ENCODE measurements at regions not wholly inside any gene's neighbourhood (a gene's known extent, or its start where the extent isn't known, plus 50 kb on each side); places are given as distances from the start of the nearest gene placed in this dataset.

GRCh38 chr1:4932311-4933030, 278.1 kb downstream of the AJAP1 start:
- no peak for TF ChIP-seq YY1 (IDR thresholded peaks at IDR 0.05)
- no peak for TF ChIP-seq ZBTB33 (IDR thresholded peaks at IDR 0.05)
- no peak for TF ChIP-seq RXRA (IDR thresholded peaks at IDR 0.05)
- no peak for TF ChIP-seq SP1 (IDR thresholded peaks at IDR 0.05)
- no peak for TF ChIP-seq EGR1 (IDR thresholded peaks at IDR 0.05; ENCODE audit: low read depth in 2 of 2)
- no peak for TF ChIP-seq FOXA1 (IDR thresholded peaks at IDR 0.05)
- no peak for TF ChIP-seq CTCF (IDR thresholded peaks at IDR 0.05; ENCODE audit: low read depth, low read length, missing input control)
- TF ChIP-seq, protein P1, sequence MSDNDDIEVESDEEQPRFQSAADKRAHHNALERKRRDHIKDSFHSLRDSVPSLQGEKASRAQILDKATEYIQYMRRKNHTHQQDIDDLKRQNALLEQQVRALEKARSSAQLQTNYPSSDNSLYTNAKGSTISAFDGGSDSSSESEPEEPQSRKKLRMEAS (IDR thresholded peaks at IDR 0.05), result no peak
- TF ChIP-seq GABPA (IDR thresholded peaks at IDR 0.05 in 1 of 2, conservative IDR thresholded peaks at IDR 0.05 in 1 of 2), result no peak
- TF ChIP-seq TAF1 (conservative IDR thresholded peaks at IDR 0.05), result no peak
- TF ChIP-seq FOXA2 (IDR thresholded peaks at IDR 0.05), result no peak
- TF ChIP-seq NR2F2 (IDR thresholded peaks at IDR 0.05), result no peak
- TF ChIP-seq HNF4A (conservative IDR thresholded peaks at IDR 0.05), result no peak
- TF ChIP-seq, protein P2, sequence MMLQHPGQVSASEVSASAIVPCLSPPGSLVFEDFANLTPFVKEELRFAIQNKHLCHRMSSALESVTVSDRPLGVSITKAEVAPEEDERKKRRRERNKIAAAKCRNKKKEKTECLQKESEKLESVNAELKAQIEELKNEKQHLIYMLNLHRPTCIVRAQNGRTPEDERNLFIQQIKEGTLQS (IDR thresholded peaks at IDR 0.05), result no peak
- TF ChIP-seq RAD21 (IDR thresholded peaks at IDR 0.05), result no peak
- no peak for TF ChIP-seq HNF4G (IDR thresholded peaks at IDR 0.05)
- no peak for TF ChIP-seq REST (IDR thresholded peaks at IDR 0.05)
- no peak for TF ChIP-seq JUND (IDR thresholded peaks at IDR 0.05)
- WGBS, result 69% methylated on average over 15 of the region's 15 CpGs
- Histone ChIP-seq H3K9me3 (ENCODE audit: control insufficient read depth in 4 of 4, low read length in 3 of 4) (no peaks in the 10 kb centered on the region), H3K4me3 (ENCODE audit: low read depth in 1 of 3, low read length in 3 of 3) (no peak overlapping the region), H3K27me3 (ENCODE audit: control insufficient read depth in 4 of 4, insufficient read depth in 4 of 4, low read length in 3 of 4) (peaks cover 0 to 2% (median 1%) of the 10 kb centered on the region in 4 donors), H3K27ac (ENCODE audit: low read depth in 1 of 2, low read length in 2 of 2) (no peak overlapping the region), H3K36me3 (ENCODE audit: control insufficient read depth in 4 of 4, insufficient read depth in 3 of 4, low read depth in 1 of 4, low read length in 3 of 4) (no peaks in the 10 kb centered on the region), H3K9ac (ENCODE audit: low read depth in 1 of 2, low read length in 2 of 2) (no peak overlapping the region), H3K4me1 (ENCODE audit: control insufficient read depth in 4 of 4, insufficient read depth in 4 of 4, low read length in 3 of 4) (no peaks in the 10 kb centered on the region)
- DNase-seq (ENCODE audit: low spot score), result no peak
